ENCODE measurements at regions not wholly inside any gene's neighbourhood (a gene's known extent, or its start where the extent isn't known, plus 50 kb on each side); places are given as distances from the start of the nearest gene placed in this dataset.

- no peak overlapping the region for H3K4me3 ChIP-seq (ENCODE audit: control insufficient read depth in 1 of 7, extremely low read depth in 1 of 7, insufficient read depth in 4 of 7, low read depth in 2 of 7, low read length in 6 of 7)
- no peak for DNase-seq
- no peak overlapping the region for H3K27ac ChIP-seq (ENCODE audit: insufficient read depth in 1 of 2, low read depth in 1 of 2, low read length in 2 of 2, poor library complexity in 1 of 2, severe bottlenecking in 2 of 2)
- H3K9me3 ChIP-seq (ENCODE audit: control extremely low read depth in 1 of 5, control insufficient read depth in 4 of 5, insufficient read depth in 2 of 5, low read depth in 1 of 5, low read length in 4 of 5): no peaks in the 10 kb centered on the region
- ChIA-PET POLR2A (no interaction called here), CTCF (no interaction called here)
- WGBS (ENCODE audit: insufficient coverage): 100% methylated on average over 2 of the region's 2 CpGs
- H3K27me3 ChIP-seq (replicated peaks in 2 of 5; ENCODE audit: control insufficient read depth in 4 of 5, insufficient read depth in 5 of 5, low read length in 4 of 5): no peaks in the 10 kb centered on the region
- no peaks in the 10 kb centered on the region for H3K4me1 ChIP-seq (ENCODE audit: control extremely low read depth in 1 of 4, control insufficient read depth in 4 of 4, insufficient read depth in 4 of 4, low read length in 3 of 4)
- H3K36me3 ChIP-seq (ENCODE audit: control insufficient read depth in 4 of 4, insufficient read depth in 4 of 4, low read length in 3 of 4): no peaks in the 10 kb centered on the region
These were observed 707.5 kb upstream of the FSHR start for GRCh38 chr2:49861821-49862220.

GRCh38 chr2:49860834-49861233 lies 706.5 kb upstream of the FSHR start:
- WGBS (ENCODE audit: insufficient coverage): 100% methylated on average over 1 of the region's 2 CpGs
- ChIA-PET POLR2A (no interaction called here), CTCF (no interaction called here)
- Histone ChIP-seq H3K27ac (ENCODE audit: insufficient read depth in 1 of 2, low read depth in 1 of 2, low read length in 2 of 2, poor library complexity in 1 of 2, severe bottlenecking in 2 of 2) (no peak overlapping the region), H3K27me3 (replicated peaks in 2 of 5; ENCODE audit: control insufficient read depth in 4 of 5, insufficient read depth in 5 of 5, low read length in 4 of 5) (no peaks in the 10 kb centered on the region), H3K36me3 (ENCODE audit: control insufficient read depth in 4 of 4, insufficient read depth in 4 of 4, low read length in 3 of 4) (no peaks in the 10 kb centered on the region), H3K4me3 (ENCODE audit: control insufficient read depth in 1 of 7, extremely low read depth in 1 of 7, insufficient read depth in 4 of 7, low read depth in 2 of 7, low read length in 6 of 7) (no peak overlapping the region), H3K4me1 (ENCODE audit: control extremely low read depth in 1 of 4, control insufficient read depth in 4 of 4, insufficient read depth in 4 of 4, low read length in 3 of 4) (no peaks in the 10 kb centered on the region), H3K9me3 (ENCODE audit: control extremely low read depth in 1 of 5, control insufficient read depth in 4 of 5, insufficient read depth in 2 of 5, low read depth in 1 of 5, low read length in 4 of 5) (no peaks in the 10 kb centered on the region)
- DNase-seq: no peak

- POLR2A ChIA-PET: no interaction called here
These were observed 705.9 kb upstream of the FSHR start for GRCh38 chr2:49860170-49860569.

DNA sequence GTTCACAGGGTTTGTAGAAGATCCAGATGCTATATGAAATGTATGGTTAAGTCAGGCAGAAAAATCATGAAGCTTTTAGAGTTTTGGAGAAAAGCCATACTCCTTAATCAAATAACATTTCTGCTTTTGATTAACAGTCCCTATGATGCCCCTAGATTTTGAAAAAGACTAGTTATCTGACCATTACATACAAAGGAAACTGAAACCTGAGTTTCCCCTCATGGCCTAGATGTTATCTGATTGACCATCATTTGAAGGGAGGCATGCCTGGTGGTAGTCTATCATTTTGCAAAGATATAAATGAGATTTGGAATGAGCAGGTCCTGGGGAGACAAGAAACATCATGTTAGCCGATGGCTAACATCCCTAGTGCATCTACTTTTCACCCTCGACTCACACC lies 704.3 kb upstream of the FSHR start:
- 65% methylated on average over 2 of the region's 2 CpGs for WGBS (ENCODE audit: insufficient coverage)
- DNase-seq: no peak
- Histone ChIP-seq H3K36me3 (ENCODE audit: control insufficient read depth in 4 of 4, insufficient read depth in 4 of 4, low read length in 3 of 4) (no peaks in the 10 kb centered on the region), H3K27me3 (replicated peaks in 2 of 5; ENCODE audit: control insufficient read depth in 4 of 5, insufficient read depth in 5 of 5, low read length in 4 of 5) (no peaks in the 10 kb centered on the region), H3K4me1 (ENCODE audit: control extremely low read depth in 1 of 4, control insufficient read depth in 4 of 4, insufficient read depth in 4 of 4, low read length in 3 of 4) (no peaks in the 10 kb centered on the region), H3K9me3 (ENCODE audit: control extremely low read depth in 1 of 5, control insufficient read depth in 4 of 5, insufficient read depth in 2 of 5, low read depth in 1 of 5, low read length in 4 of 5) (no peaks in the 10 kb centered on the region), H3K27ac (ENCODE audit: insufficient read depth in 1 of 2, low read depth in 1 of 2, low read length in 2 of 2, poor library complexity in 1 of 2, severe bottlenecking in 2 of 2) (no peak overlapping the region), H3K4me3 (ENCODE audit: control insufficient read depth in 1 of 7, extremely low read depth in 1 of 7, insufficient read depth in 4 of 7, low read depth in 2 of 7, low read length in 6 of 7) (no peak overlapping the region)
- ChIA-PET CTCF (interaction anchor here (0.9 to 1.3 kb wide), 2 partner anchors 10 to 15 kb away, joined by 3 to 4 read pairs; no protein-coding TSS in a partner anchor), POLR2A (no interaction called here)

More at GRCh38 chr2:49860170-49860569, 705.9 kb upstream of the FSHR start:
- Histone ChIP-seq H3K36me3 (ENCODE audit: control insufficient read depth in 4 of 4, insufficient read depth in 4 of 4, low read length in 3 of 4) (no peaks in the 10 kb centered on the region), H3K4me1 (ENCODE audit: control extremely low read depth in 1 of 4, control insufficient read depth in 4 of 4, insufficient read depth in 4 of 4, low read length in 3 of 4) (no peaks in the 10 kb centered on the region), H3K9me3 (ENCODE audit: control extremely low read depth in 1 of 5, control insufficient read depth in 4 of 5, insufficient read depth in 2 of 5, low read depth in 1 of 5, low read length in 4 of 5) (no peaks in the 10 kb centered on the region), H3K4me3 (ENCODE audit: control insufficient read depth in 1 of 7, extremely low read depth in 1 of 7, insufficient read depth in 4 of 7, low read depth in 2 of 7, low read length in 6 of 7) (no peak overlapping the region), H3K27me3 (replicated peaks in 2 of 5; ENCODE audit: control insufficient read depth in 4 of 5, insufficient read depth in 5 of 5, low read length in 4 of 5) (no peaks in the 10 kb centered on the region), H3K27ac (ENCODE audit: insufficient read depth in 1 of 2, low read depth in 1 of 2, low read length in 2 of 2, poor library complexity in 1 of 2, severe bottlenecking in 2 of 2) (no peak overlapping the region)
- no peak for DNase-seq
- WGBS (ENCODE audit: insufficient coverage): 100% methylated on average over 2 of the region's 2 CpGs
- CTCF ChIA-PET: no interaction called here

- no CpG with 5 or more reads among the region's 3 CpGs for WGBS (ENCODE audit: insufficient coverage)
- H3K36me3 ChIP-seq (ENCODE audit: control insufficient read depth in 4 of 4, insufficient read depth in 4 of 4, low read length in 3 of 4): no peaks in the 10 kb centered on the region
- H3K27me3 ChIP-seq (replicated peaks in 2 of 5; ENCODE audit: control insufficient read depth in 4 of 5, insufficient read depth in 5 of 5, low read length in 4 of 5): no peaks in the 10 kb centered on the region
- no peak for DNase-seq
- H3K4me3 ChIP-seq (ENCODE audit: control insufficient read depth in 1 of 7, extremely low read depth in 1 of 7, insufficient read depth in 4 of 7, low read depth in 2 of 7, low read length in 6 of 7): no peak overlapping the region
- CTCF ChIA-PET: interaction anchor here (0.9 to 1.3 kb wide), 2 partner anchors 9 to 16 kb away, joined by 3 to 4 read pairs; no protein-coding TSS in a partner anchor
- no peaks in the 10 kb centered on the region for H3K9me3 ChIP-seq (ENCODE audit: control extremely low read depth in 1 of 5, control insufficient read depth in 4 of 5, insufficient read depth in 2 of 5, low read depth in 1 of 5, low read length in 4 of 5)
- H3K4me1 ChIP-seq (ENCODE audit: control extremely low read depth in 1 of 4, control insufficient read depth in 4 of 4, insufficient read depth in 4 of 4, low read length in 3 of 4): no peaks in the 10 kb centered on the region
- no peak overlapping the region for H3K27ac ChIP-seq (ENCODE audit: insufficient read depth in 1 of 2, low read depth in 1 of 2, low read length in 2 of 2, poor library complexity in 1 of 2, severe bottlenecking in 2 of 2)
- POLR2A ChIA-PET: no interaction called here
These were observed 703.8 kb upstream of the FSHR start for GRCh38 chr2:49858113-49858490.

- WGBS (ENCODE audit: insufficient coverage): 100% methylated on average over 1 of the region's 2 CpGs
- ChIA-PET CTCF (interaction anchor here (0.9 to 1.3 kb wide), 2 partner anchors 9 to 16 kb away, joined by 3 to 4 read pairs; no protein-coding TSS in a partner anchor), POLR2A (no interaction called here)
- no peaks in the 10 kb centered on the region for H3K36me3 ChIP-seq (ENCODE audit: control insufficient read depth in 4 of 4, insufficient read depth in 4 of 4, low read length in 3 of 4)
- H3K27me3 ChIP-seq (replicated peaks in 2 of 5; ENCODE audit: control insufficient read depth in 4 of 5, insufficient read depth in 5 of 5, low read length in 4 of 5): no peaks in the 10 kb centered on the region
- H3K9me3 ChIP-seq (ENCODE audit: control extremely low read depth in 1 of 5, control insufficient read depth in 4 of 5, insufficient read depth in 2 of 5, low read depth in 1 of 5, low read length in 4 of 5): no peaks in the 10 kb centered on the region
- H3K4me1 ChIP-seq (ENCODE audit: control extremely low read depth in 1 of 4, control insufficient read depth in 4 of 4, insufficient read depth in 4 of 4, low read length in 3 of 4): no peaks in the 10 kb centered on the region
- H3K27ac ChIP-seq (ENCODE audit: insufficient read depth in 1 of 2, low read depth in 1 of 2, low read length in 2 of 2, poor library complexity in 1 of 2, severe bottlenecking in 2 of 2): no peak overlapping the region
- DNase-seq: no peak
- no peak overlapping the region for H3K4me3 ChIP-seq (ENCODE audit: control insufficient read depth in 1 of 7, extremely low read depth in 1 of 7, insufficient read depth in 4 of 7, low read depth in 2 of 7, low read length in 6 of 7)
These were observed 703.2 kb upstream of the FSHR start for GRCh38 chr2:49857371-49858112.

DNA sequence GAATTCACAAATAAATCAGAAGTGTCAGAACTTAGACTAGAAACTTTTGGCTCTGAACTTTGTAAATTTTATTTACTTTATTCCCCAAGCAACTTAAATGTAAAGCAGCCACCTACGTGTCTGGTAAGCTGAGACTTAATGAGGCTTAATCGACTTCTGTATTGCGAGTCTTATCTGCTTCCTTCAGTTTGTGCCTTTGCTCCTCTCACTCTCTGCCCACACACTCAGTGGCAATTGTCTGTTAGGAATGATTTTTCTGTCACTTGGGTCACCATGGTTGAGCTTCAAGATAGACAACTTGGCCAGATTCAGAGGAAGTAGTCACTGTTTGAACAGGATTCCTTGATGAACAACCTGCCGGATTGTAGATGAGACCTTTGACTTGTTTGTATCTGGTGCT lies 691.4 kb upstream of the FSHR start:
- 6% methylated on average over 3 of the region's 4 CpGs for WGBS (ENCODE audit: insufficient coverage)

More for the DNA sequence above, 691.4 kb upstream of the FSHR start:
- DNase-seq: peak; percentile 13 to 72 (median 54)
- peaks cover 0 to 7% (median 0%) of the 10 kb centered on the region in 5 experiments for H3K9me3 ChIP-seq (ENCODE audit: control extremely low read depth in 1 of 5, control insufficient read depth in 4 of 5, insufficient read depth in 2 of 5, low read depth in 1 of 5, low read length in 4 of 5)
- POLR2A ChIA-PET: no interaction called here
- H3K27me3 ChIP-seq (replicated peaks in 2 of 5; ENCODE audit: control insufficient read depth in 4 of 5, insufficient read depth in 5 of 5, low read length in 4 of 5): no peaks in the 10 kb centered on the region
- H3K4me1 ChIP-seq (ENCODE audit: control extremely low read depth in 1 of 4, control insufficient read depth in 4 of 4, insufficient read depth in 4 of 4, low read length in 3 of 4): peaks cover 0 to 6% (median 2%) of the 10 kb centered on the region in 4 experiments
- H3K36me3 ChIP-seq (ENCODE audit: control insufficient read depth in 4 of 4, insufficient read depth in 4 of 4, low read length in 3 of 4): no peaks in the 10 kb centered on the region
- CTCF ChIA-PET: no interaction called here
- H3K27ac ChIP-seq (ENCODE audit: insufficient read depth in 1 of 2, low read depth in 1 of 2, low read length in 2 of 2, poor library complexity in 1 of 2, severe bottlenecking in 2 of 2): no peak overlapping the region
- peak overlapping the region in 1 of 7 experiments; percentile 30 for H3K4me3 ChIP-seq (ENCODE audit: control insufficient read depth in 1 of 7, extremely low read depth in 1 of 7, insufficient read depth in 4 of 7, low read depth in 2 of 7, low read length in 6 of 7)

Measured in common myeloid progenitor, CD34-positive (primary cell).